ENCODE measurements at regions not wholly inside any gene's neighbourhood (a gene's known extent, or its start where the extent isn't known, plus 50 kb on each side); places are given as distances from the start of the nearest gene placed in this dataset.
A peak's percentile ranks its signal among the peaks of the same experiment; 100 is the strongest.

DNA sequence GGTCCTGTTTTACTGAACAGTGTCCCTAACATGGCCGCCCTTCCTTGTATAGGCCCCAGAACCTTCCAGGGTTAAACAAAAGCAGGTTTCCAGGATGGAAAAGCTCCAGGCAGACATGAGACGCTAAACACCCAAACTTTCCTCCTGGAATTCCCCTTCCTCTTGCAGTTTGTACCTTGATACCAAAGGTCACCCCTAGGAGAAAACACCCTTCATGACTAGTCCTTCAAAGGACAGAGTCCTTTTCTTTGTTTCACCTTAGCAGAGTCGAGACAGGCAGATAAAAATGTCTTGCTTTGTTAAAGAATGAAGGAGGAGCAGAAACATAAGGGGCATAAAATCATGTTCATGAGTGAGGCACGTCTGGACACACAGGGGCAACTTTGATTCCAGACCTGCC is 247.5 kb downstream of the BCOR start:
- DNase-seq (ENCODE audit: extremely low read depth, low read depth, low spot score), result no peak

DNA sequence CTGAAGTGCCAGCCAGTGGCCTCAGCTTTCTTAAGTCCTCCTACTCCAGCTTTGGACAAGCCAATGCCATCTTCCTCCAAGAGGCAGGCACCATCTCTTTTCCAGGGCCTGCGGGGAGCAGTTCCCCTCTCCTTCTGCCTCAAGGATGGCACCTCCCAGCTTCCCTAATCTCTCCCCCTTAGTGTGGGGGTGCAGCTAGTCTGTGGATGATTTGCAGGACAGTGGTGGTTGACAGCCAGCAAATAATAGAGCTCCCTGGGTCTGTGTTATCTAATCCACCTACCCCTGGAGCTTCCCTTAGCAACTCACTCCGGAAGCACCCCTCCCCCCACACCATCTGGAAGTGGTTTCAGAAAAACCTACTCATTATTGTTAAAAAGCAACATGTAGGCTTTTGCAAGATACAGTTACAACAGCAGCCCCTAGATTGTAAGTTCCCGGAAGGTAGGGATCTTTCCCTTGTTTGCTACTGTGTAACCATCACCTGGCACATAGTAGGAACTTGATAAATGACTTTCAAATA is 247.1 kb downstream of the BCOR start:
- no peak for DNase-seq (ENCODE audit: extremely low read depth, low read depth, low spot score)

DNA sequence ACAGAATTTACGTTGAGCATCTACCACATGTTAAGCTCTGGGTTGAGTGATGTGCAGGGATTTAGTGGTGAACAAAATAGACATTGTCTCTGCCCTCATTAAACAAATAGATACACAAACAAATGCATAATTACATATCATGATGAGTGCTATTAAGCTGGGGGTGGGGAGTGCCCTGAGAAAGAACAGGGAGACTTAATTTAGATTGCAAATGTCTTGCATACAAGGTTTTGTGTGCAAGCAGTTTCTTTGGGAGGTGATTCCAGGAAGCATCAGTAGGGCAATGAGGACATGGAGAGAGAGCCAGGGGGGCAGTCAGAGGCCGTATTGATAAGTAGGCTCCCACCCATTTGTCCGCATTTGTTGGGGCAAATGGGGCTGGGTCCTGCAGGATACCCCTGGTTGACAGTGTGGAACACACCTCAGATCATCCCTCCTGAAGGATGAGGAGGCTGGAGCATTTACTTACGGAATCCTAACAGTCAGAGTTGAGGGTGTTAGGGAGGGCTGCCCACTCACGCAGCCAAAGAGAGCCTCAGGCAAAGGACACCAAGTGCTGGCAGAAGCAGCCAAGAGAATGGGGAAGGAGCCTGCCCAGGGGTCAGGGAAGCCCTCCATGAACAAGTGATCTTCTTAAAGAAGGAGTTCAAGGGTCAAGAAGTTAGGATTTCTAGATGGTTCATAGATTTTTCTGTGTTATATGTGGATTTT is 245.9 kb downstream of the BCOR start:
- no peak for DNase-seq (ENCODE audit: extremely low read depth, low read depth, low spot score)

DNA sequence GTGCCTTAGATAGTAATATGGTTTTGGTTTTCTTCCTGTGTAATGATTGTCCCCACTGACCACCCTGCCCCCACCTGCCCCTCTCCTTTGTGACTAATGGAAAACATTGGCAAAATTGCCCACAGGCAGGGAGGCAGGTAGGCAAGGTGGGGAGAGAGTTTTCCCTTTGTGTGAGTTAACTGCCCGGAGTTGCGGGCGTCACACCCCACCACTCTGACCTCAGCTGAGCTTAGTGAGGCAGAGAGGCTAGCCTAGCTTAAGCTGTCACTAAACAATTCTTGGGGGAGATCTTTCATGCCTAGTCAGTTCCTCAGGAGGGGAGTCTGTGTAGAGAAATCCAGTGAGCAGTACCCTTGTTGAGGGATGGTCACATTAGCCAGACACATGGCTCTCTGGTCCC is 245.3 kb downstream of the BCOR start:
- no peak for DNase-seq (ENCODE audit: extremely low read depth, low read depth, low spot score)

DNA sequence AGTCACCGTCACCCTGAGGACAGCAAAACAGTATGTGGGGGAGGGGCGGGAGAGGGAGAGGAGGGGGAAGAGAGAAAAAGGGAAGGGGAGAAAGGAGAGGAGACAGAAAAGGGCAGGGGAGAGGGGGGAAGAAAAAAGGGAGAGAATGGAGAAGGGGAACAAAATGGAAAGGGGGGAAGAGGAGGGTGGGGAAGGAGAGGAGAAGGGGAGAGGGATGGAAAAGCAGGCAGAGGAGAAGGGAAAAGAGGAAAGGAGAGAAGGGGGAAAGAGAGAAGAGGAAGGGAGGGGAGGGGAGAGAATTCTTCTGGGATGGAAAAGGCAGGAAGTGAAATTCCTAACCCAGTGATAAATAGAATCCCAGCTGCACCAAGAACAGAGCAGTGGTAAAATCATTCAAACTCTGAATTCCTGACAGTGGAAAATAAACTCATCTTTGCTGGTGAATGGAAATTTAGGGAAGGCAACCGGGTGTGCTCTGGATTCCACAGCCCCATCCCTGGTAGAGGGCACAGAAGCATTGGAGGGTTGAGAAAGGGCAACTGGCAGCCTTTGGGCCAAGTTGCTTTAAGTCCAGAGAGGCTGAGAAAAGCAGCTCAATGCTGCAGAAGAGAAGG is 244.2 kb downstream of the BCOR start:
- DNase-seq (ENCODE audit: extremely low read depth, low read depth, low spot score), result no peak

DNA sequence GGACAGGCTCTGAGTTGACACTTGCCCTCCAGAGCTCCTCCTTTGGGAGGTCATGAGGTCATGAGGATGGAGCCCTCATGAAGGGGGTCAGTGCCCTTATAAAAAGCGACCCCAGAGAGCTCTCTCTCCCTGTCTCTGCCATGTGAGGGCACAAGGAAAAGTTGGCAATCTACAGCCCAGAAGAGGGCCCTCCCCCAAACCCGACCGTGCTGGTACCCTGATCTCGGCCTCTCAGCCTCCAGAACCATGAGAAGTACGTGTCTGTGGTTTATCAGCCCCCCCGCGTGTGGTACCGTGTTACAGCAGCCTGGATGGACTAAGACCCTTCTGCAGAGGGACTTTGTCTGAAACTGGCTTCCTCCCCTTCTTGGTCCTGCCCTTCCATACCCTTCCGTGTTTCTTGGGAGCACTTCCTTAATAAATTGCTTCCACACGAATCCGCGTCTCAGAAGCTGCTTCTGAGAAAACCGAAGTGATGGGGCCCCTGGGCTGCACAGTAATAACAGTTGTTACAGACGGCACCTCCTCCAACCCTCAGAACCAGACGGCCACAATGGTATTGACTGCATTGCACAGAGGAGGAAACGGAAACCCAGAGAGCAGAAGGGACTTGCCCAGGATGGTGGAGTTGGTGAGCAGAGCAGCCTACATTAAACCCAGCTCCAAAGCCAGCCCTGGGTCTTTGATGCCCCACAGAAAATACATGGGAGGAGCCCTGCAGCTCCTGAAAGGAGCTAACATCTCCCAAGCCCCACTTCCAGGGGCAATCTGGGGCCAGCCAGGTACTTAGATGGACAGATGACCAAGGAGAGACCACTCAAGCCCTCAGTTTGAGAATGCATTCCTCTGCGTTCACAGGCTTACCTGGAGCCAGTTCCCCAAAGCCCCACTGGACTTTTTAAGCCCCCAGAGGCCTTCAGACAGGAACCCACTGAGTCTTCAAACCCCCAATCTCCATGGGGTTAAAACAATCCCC is 242.7 kb downstream of the BCOR start:
- DNase-seq (ENCODE audit: extremely low read depth, low read depth, low spot score), result no peak

DNA sequence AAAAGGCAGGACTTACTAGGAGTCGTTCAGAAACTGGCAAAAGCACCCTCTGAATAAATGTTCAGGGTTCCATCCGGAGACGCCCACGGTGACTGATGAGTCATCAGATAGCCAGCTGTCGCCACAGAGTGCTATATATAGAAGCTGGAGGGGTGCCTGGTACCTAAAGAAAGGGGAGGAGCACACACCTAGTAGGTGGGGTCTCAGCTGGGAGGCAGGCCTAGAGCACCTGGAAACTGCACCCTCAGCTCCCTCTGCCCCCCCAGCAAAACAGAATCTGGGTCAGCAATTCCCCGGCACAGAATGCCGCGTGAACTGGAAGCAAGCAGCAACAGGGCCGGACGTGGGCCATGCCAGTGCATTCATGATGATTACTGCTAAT is 242.0 kb downstream of the BCOR start:
- DNase-seq (ENCODE audit: extremely low read depth, low read depth, low spot score), result no peak

DNA sequence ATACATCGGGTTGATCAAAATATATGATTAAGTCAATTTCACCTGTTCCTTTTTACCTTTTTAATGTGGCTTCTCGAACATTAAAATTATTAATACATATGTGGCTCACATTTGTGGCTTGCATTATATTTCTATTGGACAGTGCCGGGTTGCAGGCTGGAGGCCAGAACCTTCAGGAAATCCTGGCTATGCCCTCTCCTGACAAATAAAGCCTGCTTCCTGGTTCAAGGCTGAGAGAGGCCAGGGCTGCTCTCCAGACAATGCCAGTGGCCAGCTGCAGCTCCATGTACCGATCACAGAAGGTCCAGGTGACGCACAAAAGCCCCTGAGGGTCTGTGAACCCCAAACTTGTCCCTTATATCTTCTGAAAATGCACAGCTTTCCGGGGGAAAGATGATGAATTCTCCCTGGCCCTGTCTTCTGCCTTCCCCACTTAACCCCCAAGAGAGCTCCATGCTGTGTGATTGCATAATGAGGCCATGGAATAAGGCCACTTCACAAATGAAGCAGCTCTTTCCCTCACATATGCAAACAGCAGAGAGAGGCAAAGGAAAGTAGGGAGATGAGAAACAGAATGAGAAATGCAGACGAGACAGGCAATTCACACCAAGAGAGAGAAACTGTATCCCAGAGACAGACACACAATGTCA is 241.2 kb downstream of the BCOR start:
- DNase-seq (ENCODE audit: extremely low read depth, low read depth, low spot score), result no peak

DNA sequence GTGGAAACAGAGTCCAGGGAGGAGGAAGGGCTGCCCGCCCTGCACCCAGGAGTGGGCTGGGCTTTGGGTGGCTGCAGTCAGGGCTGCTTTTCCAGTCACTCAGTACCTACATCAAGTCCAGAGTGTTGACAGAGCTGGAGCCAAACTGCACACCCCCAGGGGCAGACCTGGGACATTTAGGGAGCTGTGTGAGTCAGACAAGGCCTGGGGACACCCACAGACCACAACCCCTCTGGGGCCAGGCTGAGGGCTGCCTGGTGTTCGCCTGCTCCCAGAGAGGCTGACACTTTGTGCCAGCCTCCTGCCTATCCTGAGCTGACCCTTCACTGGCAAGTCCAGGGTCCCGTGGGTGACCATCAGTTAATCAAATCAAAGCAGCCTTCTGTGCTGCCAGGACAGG is 240.0 kb downstream of the BCOR start:
- no peak for DNase-seq (ENCODE audit: extremely low read depth, low read depth, low spot score)

DNA sequence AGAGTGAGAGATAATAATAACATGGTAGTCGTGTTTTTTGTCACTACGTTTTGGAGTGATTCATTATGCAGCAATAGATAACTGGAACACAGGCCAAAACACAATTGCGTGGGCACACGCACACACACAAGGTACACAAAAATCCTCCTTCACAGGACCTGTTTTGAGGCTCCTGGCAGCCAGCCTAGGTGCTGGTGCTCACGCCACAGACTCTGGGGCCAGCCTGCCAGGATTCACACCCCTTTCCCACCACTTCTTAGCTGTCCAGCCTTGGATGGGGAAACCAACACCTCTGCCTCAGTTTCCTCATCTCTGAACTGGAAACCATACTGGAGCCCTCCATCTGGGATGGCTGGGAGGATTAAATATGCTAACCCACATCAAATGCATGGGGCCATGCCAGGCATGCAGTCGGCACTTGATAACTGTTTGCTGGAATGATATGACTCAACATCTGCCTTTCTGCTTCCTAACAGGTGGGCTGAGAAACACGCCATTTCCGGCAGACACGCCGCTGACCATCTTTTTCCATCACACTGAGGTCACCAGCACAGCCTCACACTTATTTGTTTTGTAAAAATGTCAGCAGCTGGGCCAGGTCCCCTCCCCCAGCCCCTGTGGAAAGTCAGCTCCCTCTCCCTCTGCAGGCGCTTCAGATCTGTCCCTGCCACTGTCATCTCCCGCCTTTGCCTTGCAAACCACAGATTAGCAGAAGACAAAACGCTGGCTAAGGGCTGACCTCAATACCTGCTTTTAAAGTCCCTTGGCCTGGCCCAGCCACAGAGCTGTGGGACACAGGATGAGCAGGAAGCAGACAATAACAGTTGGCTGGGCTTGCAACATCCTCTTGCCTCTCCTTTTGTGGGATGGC is 237.5 kb downstream of the BCOR start:
- peak; percentile 31 for DNase-seq (ENCODE audit: extremely low read depth, low read depth, low spot score)

DNA sequence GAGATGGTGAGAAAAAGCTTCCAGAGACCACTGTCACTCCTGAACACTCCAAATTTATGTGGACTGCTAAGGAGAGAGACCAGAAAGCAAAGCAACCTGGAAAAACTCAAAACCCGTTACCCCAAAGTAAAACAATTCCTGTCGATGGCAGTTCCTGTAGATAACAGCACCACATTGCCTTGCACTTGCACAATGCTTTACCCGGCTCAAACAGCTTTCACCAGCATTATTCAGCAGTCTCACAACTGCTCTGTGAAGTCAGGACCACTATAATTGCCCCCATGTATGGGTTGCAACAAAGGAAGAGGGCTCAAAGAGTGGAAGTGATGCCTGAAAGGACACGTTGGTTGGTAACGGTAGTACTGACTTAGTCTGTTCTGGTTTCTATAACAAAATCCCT is 234.8 kb downstream of the BCOR start:
- DNase-seq (ENCODE audit: extremely low read depth, low read depth, low spot score), result no peak

DNA sequence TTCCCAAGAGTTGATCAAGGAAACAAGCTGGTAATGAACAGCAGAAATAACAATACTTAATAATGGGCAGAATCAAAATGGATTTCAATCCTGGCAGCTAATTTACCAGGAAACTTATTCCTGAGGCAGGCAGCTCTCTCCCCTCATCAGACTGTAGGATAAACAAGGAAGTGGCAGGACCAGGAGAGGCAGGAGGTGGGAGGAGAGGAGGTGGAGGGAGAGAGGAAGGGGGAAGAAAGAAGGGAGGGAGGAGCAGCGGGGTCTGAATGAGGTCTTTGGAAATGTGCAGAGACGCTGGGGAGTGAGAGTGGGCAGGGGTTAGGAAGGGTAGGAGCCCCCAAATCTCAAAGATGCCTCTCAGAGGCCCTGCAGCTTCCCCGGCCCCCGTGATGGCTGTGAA is 231.5 kb downstream of the BCOR start:
- no peak for DNase-seq (ENCODE audit: extremely low read depth, low read depth, low spot score)

DNA sequence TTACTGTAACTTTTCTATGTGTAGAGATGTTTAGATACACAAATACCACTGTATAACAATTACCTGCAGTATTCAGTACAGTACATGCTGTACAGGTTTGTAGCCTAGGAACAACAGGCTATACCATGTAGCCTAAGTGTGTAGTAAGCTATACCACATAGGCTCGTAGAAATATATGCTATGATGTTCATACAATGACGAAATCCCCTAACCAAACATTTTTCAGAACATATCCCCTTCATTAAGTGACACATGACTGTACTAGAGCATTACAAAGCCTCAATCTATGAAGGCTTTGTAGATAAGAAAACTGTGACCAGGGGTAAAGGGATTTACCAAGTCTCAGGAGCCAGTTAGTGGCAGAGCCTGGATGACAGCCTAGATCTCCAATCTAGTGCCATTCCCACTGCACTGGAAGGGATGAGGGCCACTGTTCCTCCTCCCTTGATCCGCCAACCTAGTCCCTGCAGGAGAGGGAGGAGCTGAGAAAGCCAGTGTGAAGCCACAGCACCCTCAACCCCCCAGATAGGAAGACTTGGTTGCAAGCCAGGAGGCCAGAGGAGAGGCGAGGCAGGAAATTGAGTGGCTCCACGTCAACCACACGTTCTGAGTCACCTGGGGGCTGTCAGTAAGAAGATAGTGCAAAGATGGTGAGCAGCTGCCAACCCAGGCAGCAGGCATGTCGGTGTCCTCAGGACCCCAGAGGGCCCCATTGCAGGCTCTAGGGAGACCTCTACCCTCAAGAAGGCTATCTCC is 227.7 kb downstream of the BCOR start:
- DNase-seq (ENCODE audit: extremely low read depth, low read depth, low spot score), result no peak

DNA sequence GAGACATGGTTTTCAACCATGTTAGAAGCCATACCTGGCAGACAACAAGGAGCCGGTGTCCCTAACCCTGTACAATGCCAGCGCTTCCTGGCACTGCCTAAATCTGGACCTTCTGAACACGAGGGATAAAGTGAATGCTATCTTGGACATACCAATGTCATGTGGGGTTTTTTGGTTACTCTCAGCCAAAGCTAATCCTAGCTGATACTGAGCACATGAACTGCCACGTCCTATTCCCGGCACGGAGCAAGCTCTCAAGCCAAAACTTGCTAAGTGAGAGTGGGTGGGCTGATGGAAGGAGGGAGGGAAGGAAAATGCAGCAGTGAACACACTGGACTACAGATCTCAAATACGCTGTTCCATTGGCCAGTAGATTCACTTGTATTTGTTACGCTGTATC is 226.1 kb downstream of the BCOR start:
- no peak for DNase-seq (ENCODE audit: extremely low read depth, low read depth, low spot score)

DNA sequence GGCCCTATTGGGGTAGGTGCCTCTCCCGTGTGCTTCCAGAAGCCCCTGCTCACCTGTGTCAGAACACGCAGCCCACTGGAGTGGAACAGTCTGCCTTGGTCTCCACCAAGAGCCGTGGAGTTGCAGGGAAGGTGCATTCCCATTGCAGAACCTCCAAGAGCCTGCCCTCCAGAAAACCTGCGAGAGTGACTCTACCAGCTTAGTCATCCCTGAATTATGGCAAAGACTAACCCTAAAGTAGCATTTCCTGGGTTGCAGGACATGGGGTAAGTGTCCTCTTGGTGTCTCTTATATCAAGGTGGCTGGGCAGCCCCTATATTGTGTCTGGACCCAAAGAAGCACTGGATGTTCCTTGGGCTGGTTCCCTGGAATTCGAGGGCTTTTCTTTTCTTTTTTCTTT is 224.6 kb downstream of the BCOR start:
- no peak for DNase-seq (ENCODE audit: extremely low read depth, low read depth, low spot score)

DNA sequence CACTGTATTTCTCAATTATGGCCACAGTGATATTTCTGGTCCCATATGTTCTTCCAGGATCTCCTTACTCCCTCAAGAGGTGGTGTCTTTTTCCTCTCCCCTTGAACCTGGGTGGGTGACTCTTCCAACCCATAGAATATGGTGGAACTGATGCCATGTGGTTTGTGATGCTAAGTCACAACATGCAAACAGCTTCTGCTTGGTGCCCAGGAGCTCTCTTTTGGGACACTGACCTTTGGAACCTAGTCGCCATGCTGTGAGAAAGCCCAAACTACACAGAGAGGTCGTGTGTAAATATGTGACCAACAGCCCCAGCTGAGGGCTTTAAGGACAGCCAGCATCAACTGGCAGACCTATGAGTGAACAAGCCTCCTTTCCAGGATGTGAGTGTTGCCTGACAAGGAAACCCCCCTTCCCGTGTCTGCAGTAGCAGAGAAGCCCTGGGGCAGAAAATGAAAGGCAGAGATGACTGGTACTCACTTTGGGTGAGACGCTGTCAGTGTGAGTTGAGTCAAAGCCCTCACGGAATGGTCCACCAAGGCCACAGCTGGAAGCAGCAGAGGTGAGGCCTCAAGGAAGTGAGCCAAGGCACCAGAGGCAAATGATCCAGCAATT is 223.4 kb downstream of the BCOR start:
- no peak for DNase-seq (ENCODE audit: extremely low read depth, low read depth, low spot score)

DNA sequence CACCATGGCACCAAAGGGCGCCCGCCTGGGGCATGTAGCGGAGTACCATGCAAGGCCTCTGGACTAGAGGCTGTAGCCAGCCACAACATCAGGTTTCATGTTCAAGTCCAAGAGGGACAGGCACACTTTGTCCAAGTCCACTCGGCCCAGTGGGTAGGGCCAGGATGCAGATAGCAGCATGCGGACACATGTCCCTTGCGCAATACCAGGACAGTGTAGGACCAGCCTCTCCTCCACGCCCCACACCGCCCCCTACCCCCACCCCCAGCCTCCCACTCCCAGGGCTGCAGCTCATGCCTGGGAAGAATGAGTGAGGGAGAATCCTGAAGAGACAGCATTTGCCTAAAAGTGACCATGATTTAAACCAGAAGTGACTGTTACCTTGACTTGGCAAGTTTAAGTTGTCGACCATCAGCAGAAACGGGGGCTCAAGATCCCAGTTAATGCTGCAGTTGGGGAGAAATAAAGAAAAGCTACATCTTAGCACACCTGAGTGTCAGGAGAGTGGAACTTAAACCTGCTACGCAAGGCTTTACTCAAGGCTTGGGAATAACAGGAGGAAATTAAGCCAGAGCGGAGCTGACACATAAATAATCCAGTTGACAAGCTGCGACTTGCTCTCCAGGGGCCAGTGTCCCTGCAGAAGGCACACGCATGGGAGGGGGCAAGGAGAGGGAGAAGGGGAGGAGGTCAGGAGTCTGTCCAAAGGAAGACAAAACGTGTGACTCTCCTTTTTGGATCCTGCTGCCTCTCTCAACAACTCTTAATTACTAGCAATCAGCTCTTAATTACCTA is 221.7 kb downstream of the BCOR start:
- DNase-seq (ENCODE audit: extremely low read depth, low read depth, low spot score), result no peak

DNA sequence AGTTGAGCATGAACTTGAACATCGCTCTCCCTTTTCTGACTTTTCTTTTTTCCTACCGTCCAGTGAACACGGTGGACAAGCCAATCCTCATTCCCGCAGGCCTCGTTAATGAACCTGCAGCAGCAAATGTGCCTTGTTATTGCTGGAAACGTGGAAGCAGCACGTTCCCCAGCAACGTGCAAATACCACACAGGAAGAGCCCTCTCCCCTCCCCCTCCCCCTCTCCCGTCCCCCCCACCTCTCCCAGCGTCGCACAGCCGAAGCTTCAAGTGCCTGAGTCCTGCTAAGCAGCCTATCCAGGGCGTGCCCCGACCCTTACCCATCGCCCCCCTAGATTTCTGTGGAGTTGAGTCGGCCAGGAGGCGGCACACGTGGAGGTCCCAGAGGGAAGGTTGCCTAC is 219.9 kb downstream of the BCOR start:
- no peak for DNase-seq (ENCODE audit: extremely low read depth, low read depth, low spot score)

Measured in glomerular endothelial cell (primary cell).